Spleen (tissue), 11 donors: ENCODE measurements at regions not wholly inside any gene's neighbourhood (a gene's known extent, or its start where the extent isn't known, plus 50 kb on each side); places are given as distances from the start of the nearest gene placed in this dataset.

Experiments used
- DNase-seq: peaks from one replicate; pipeline ENCODE4 v3.0.0-alpha.2; 2020
- H3K27ac ChIP-seq, 8 donors: fragments of 200-600 bp; sonication (generic) in 7 of 8; 1 replicate in 4 of 8; 2 replicates in 4 of 8; pipeline versions ENCODE4 v1.5.0 to v1.8.0; 2016 to 2021; ENCODE audit warnings: inconsistent platforms in 4 of 8, mild to moderate bottlenecking in 4 of 8, moderate library complexity in 1 of 8
- H3K27me3 ChIP-seq, 7 donors: fragments of 200-600 bp; sonication (generic) in 6 of 7; replicated peaks in 1 of 7; 1 replicate in 4 of 7; 2 replicates in 3 of 7; pipeline versions ENCODE4 v1.5.0 to v1.8.0; 2016 to 2021; ENCODE audit warnings: inconsistent platforms in 3 of 7, mild to moderate bottlenecking in 1 of 7
- H3K36me3 ChIP-seq, 6 donors: fragments of 200-600 bp; sonication (generic) in 5 of 6; 1 replicate in 4 of 6; 2 replicates in 2 of 6; pipeline versions ENCODE4 v1.5.0 to v1.8.0; 2016 to 2021; ENCODE audit warnings: inconsistent platforms in 2 of 6
- H3K4me1 ChIP-seq, 6 donors: fragments of 200-600 bp; sonication (generic) in 5 of 6; 1 replicate in 3 of 6; 2 replicates in 3 of 6; pipeline versions ENCODE4 v1.5.0 to v1.8.0; 2016 to 2021; ENCODE audit warnings: inconsistent platforms in 3 of 6
- H3K4me3 ChIP-seq, 8 donors: fragments of 200-600 bp; sonication (generic) in 7 of 8; 1 replicate in 4 of 8; 2 replicates in 4 of 8; pipeline versions ENCODE4 v1.5.0 to v1.8.0; 2016 to 2021; ENCODE audit warnings: inconsistent platforms in 4 of 8, mild to moderate bottlenecking in 4 of 8, moderate library complexity in 2 of 8
- H3K9me3 ChIP-seq, 8 donors: fragments of 200-600 bp; sonication (generic) in 7 of 8; 1 replicate in 4 of 8; 2 replicates in 4 of 8; pipeline versions ENCODE4 v1.5.0 to v1.8.0; 2016 to 2021; ENCODE audit warnings: inconsistent platforms in 4 of 8
- CTCF ChIP-seq, 11 experiments: fragments of 200-600 bp in 7 of 11; fragments of 450-650 bp in 4 of 11; sonication (generic) in 4 of 11; IDR thresholded peaks in 8 of 11; conservative IDR thresholded peaks in 3 of 11; 1 replicate in 7 of 11; 2 replicates in 4 of 11; pipeline versions ENCODE4 v1.4.0 to v1.8.0; 2016 to 2021; ENCODE audit warnings: antibody characterized with exemption in 11 of 11, inconsistent platforms in 4 of 11, mild to moderate bottlenecking in 1 of 11
- POLR2A ChIP-seq, 3 donors: fragments of 450-650 bp; IDR thresholded peaks; one replicate each; pipeline ENCODE4 v1.5.1; 2017; ENCODE audit warnings: antibody characterized with exemption in 3 of 3, mild to moderate bottlenecking in 1 of 3
- POLR2AphosphoS5 ChIP-seq, 3 donors: sonication (generic); formaldehyde crosslinking; IDR thresholded peaks; one replicate each; pipeline ENCODE4 v1.5.1; 2017; ENCODE audit warnings: antibody characterized with exemption in 3 of 3
- WGBS, 5 donors: extraction: QIAGEN DNeasy Blood & Tissue Kit in 3 of 5; methylation state at CpG; one replicate each; pipeline versions ENCODE4 v1.1.5 to v1.1.7; 2013 to 2018; 5-methylcytosine and 5-hydroxymethylcytosine counted together
- intact Hi-C: fragments of 100-400 bp; cut with DNase I; formaldehyde crosslinking; loops from one replicate; pipeline ENCODE4 v1.15.0; 2023; ENCODE audit warnings: low total_unique reads
- donor health status: healthy with polysubstance abuse.
- donor health status: DM: no; HTN: no; CAD: no; lungs with moderate emphysema.
- donor health status: DM: no; HTN: no; CAD: no.
- donor health status: Bipolar disorder and iron deficiency.
- donor health status: healthy.
- donor health status: DM: no; HTN: no; CAD: no.
- donor health status: DM: yes; HTN: yes; CAD: no.

DNA sequence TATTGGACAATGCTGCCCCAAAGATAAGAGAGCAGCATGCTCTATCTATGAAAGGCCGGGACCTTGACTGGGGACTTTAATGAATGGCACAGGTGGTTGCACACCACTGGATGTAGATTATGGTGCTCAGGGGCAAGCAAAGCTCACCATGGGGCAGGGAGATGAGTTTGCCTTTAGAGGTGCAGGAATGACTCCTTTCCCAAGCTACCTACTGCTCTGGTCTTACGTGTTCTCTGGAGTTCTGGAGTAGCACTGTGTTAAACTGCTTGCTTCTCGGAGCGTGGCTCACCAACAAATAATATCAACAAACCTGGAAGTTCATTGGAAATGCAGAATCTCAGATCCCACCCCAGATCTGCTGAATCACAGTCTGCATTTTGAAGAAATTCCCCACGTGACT lies 445.3 kb downstream of the RPS24 start:
- Histone ChIP-seq H3K27ac (no peak overlapping the region), H3K36me3 (no peaks in the 10 kb centered on the region), H3K4me3 (no peak overlapping the region), H3K27me3 (peaks cover 0 to 12% (median 0%) of the 10 kb centered on the region in 7 donors), H3K4me1 (no peaks in the 10 kb centered on the region), H3K9me3 (no peaks in the 10 kb centered on the region)
- 83 to 97% (median 86%) methylated on average over 5 of the region's 5 CpGs for WGBS, 5 donors
- TF ChIP-seq CTCF (IDR thresholded peaks at IDR 0.05 in 8 of 11, conservative IDR thresholded peaks at IDR 0.05 in 3 of 11), result no peak
- TF ChIP-seq POLR2AphosphoS5 (IDR thresholded peaks at IDR 0.05), result no peak
- DNase-seq, result no peak
- intact Hi-C loops, result no loop called here

GRCh38 chr10:78479467-78479866 lies 445.8 kb downstream of the RPS24 start:
- Histone ChIP-seq H3K27me3 (peaks cover 0 to 12% (median 0%) of the 10 kb centered on the region in 7 donors), H3K36me3 (no peaks in the 10 kb centered on the region), H3K27ac (no peak overlapping the region), H3K9me3 (no peaks in the 10 kb centered on the region), H3K4me3 (no peak overlapping the region), H3K4me1 (no peaks in the 10 kb centered on the region)
- intact Hi-C loops, result no loop called here
- DNase-seq, result no peak
- TF ChIP-seq CTCF (IDR thresholded peaks at IDR 0.05 in 8 of 11, conservative IDR thresholded peaks at IDR 0.05 in 3 of 11), result no peak
- no peak for TF ChIP-seq POLR2A (IDR thresholded peaks at IDR 0.05)
- no peak for TF ChIP-seq POLR2AphosphoS5 (IDR thresholded peaks at IDR 0.05)
- WGBS, 5 donors, result 73 to 91% (median 82%) methylated on average over 3 of the region's 3 CpGs

- Histone ChIP-seq H3K4me1 (no peaks in the 10 kb centered on the region), H3K4me3 (no peak overlapping the region), H3K9me3 (no peaks in the 10 kb centered on the region), H3K27ac (no peak overlapping the region), H3K36me3 (no peaks in the 10 kb centered on the region), H3K27me3 (peaks cover 0 to 12% (median 0%) of the 10 kb centered on the region in 7 donors)
- WGBS, 5 donors, result 78 to 89% (median 83%) methylated on average over 3 of the region's 3 CpGs
- TF ChIP-seq POLR2A (IDR thresholded peaks at IDR 0.05), result no peak
- TF ChIP-seq POLR2AphosphoS5 (IDR thresholded peaks at IDR 0.05), result no peak
- no peak for TF ChIP-seq CTCF (IDR thresholded peaks at IDR 0.05 in 8 of 11, conservative IDR thresholded peaks at IDR 0.05 in 3 of 11)
- DNase-seq, result no peak
- intact Hi-C loops, result no loop called here
Measured at GRCh38 chr10:78481842-78482241, 448.2 kb downstream of the RPS24 start.

- 58 to 80% (median 71%) methylated on average over 3 of the region's 3 CpGs for WGBS, 5 donors
- DNase-seq, result no peak
- TF ChIP-seq POLR2AphosphoS5 (IDR thresholded peaks at IDR 0.05) (no peak), CTCF (IDR thresholded peaks at IDR 0.05 in 8 of 11, conservative IDR thresholded peaks at IDR 0.05 in 3 of 11) (no peak)
Measured at GRCh38 chr10:78483641-78484040, 450.0 kb downstream of the RPS24 start.

More at GRCh38 chr10:78483641-78484040, 450.0 kb downstream of the RPS24 start:
- Histone ChIP-seq H3K27me3 (peaks cover 0 to 7% (median 0%) of the 10 kb centered on the region in 7 donors), H3K4me3 (no peak overlapping the region), H3K27ac (no peak overlapping the region), H3K4me1 (no peaks in the 10 kb centered on the region), H3K36me3 (no peaks in the 10 kb centered on the region), H3K9me3 (peaks cover 0 to under 1% (median 0%) of the 10 kb centered on the region in 8 donors)
- intact Hi-C loops, result no loop called here
